Uterus (tissue), 2 donors: ENCODE measurements at regions not wholly inside any gene's neighbourhood (a gene's known extent, or its start where the extent isn't known, plus 50 kb on each side); places are given as distances from the start of the nearest gene placed in this dataset.

Source experiments
- CTCF ChIP-seq, 4 experiments: fragments of 200-600 bp in 2 of 4; fragments of 450-650 bp in 2 of 4; sonication (generic) in 2 of 4; IDR thresholded peaks; one replicate each; pipeline ENCODE4 v1.5.1; 2016 to 2019; ENCODE audit warnings: antibody characterized with exemption in 4 of 4, mild to moderate bottlenecking in 2 of 4, moderate library complexity in 1 of 4
- POLR2A ChIP-seq, 2 donors: fragments of 450-650 bp; IDR thresholded peaks; one replicate each; pipeline ENCODE4 v1.6.1; 2016; ENCODE audit warnings: antibody characterized with exemption in 2 of 2, mild to moderate bottlenecking in 1 of 2, moderate library complexity in 1 of 2

- no peak for TF ChIP-seq CTCF (IDR thresholded peaks at IDR 0.05)
- no peak for TF ChIP-seq POLR2A (IDR thresholded peaks at IDR 0.05)
Measured at GRCh38 chr10:23981520-23982309, 227.2 kb upstream of the KIAA1217 start.
